B cell (primary cell): ENCODE measurements at regions not wholly inside any gene's neighbourhood (a gene's known extent, or its start where the extent isn't known, plus 50 kb on each side); places are given as distances from the start of the nearest gene placed in this dataset.

Experiments used
- CTCF ChIP-seq: fragments of 200-600 bp; IDR thresholded peaks from one replicate; pipeline ENCODE4 v1.8.0; 2022; ENCODE audit warnings: antibody characterized with exemption, mild to moderate bottlenecking
- EZH2 ChIP-seq: IDR thresholded peaks from 2 replicates; pipeline ENCODE4 v1.6.1; 2012; ENCODE audit warnings: borderline replicate concordance, low read depth, mild to moderate bottlenecking, moderate library complexity, low read length; ENCODE audit not compliant: insufficient read depth, poor library complexity, severe bottlenecking

- TF ChIP-seq CTCF (no peak), EZH2 (no peak)
Observed at GRCh38 chr9:22855980-22856379, 409.4 kb downstream of the DMRTA1 start.
